Ovary (tissue), 7 donors: ENCODE measurements at regions not wholly inside any gene's neighbourhood (a gene's known extent, or its start where the extent isn't known, plus 50 kb on each side); places are given as distances from the start of the nearest gene placed in this dataset.

Experiments
- DNase-seq, 5 donors: peaks; one replicate each; pipeline ENCODE4 v3.0.0-alpha.2; 2019 to 2020
- H3K27ac ChIP-seq, 2 donors: fragments of 200-600 bp; one replicate each; pipeline versions ENCODE4 v1.5.1 to v1.8.0; 2019 to 2022
- H3K27me3 ChIP-seq: fragments of 200-600 bp; one replicate; pipeline ENCODE4 v1.8.0; 2022
- H3K36me3 ChIP-seq: fragments of 200-600 bp; sonication (generic); one replicate; pipeline ENCODE4 v1.5.1; 2019
- H3K4me1 ChIP-seq: one replicate; pipeline ENCODE4 v1.8.1; 2013; ENCODE audit warnings: mild to moderate bottlenecking, moderate library complexity; ENCODE audit not compliant: insufficient read depth
- H3K4me3 ChIP-seq: fragments of 200-600 bp; sonication (generic); one replicate; pipeline ENCODE4 v1.5.1; 2017
- H3K9me3 ChIP-seq, 2 donors: fragments of 200-600 bp in 1 of 2; sonication (generic) in 1 of 2; one replicate each; pipeline versions ENCODE4 v1.5.1 to v1.8.1; 2013 to 2019; ENCODE audit warnings: mild to moderate bottlenecking in 1 of 2, moderate library complexity in 1 of 2
- EP300 ChIP-seq: sonication (generic); formaldehyde crosslinking; IDR thresholded peaks from one replicate; pipeline ENCODE4 v1.6.1; 2017; ENCODE audit warnings: antibody characterized with exemption
- POLR2A ChIP-seq: fragments of 450-650 bp; IDR thresholded peaks from one replicate; pipeline ENCODE4 v1.6.1; 2017; ENCODE audit warnings: antibody characterized with exemption, mild to moderate bottlenecking, moderate library complexity
- WGBS, 3 donors: extraction: QIAGEN DNeasy Blood & Tissue Kit in 1 of 3; methylation state at CpG; one replicate each; pipeline versions ENCODE4 v1.1.5 to v1.1.7; 2013 to 2017; 5-methylcytosine and 5-hydroxymethylcytosine counted together
- intact Hi-C, 4 donors: fragments of 100-400 bp; cut with DNase I; formaldehyde crosslinking; loops; one replicate each; pipeline versions ENCODE4 v1.11.0 to v1.15.1; 2022 to 2023
- TF ChIP-seq, protein P1 (sequence below), 3 donors: fragments of 450-650 bp in 2 of 3; fragments of 200-600 bp in 1 of 3; IDR thresholded peaks; one replicate each; pipeline versions ENCODE4 v1.5.1 to v1.8.0; 2016 to 2022; ENCODE audit warnings: antibody characterized with exemption in 3 of 3, mild to moderate bottlenecking in 1 of 3
- donor health status: DM: no; HTN: no; CAD: no; lungs with moderate emphysema.
- donor health status: DM: no; HTN: no; CAD: no.
- donor health status: Bipolar disorder and iron deficiency.
- donor health status: DM: no; HTN: no; CAD: no.
- donor health status: DM: yes; HTN: yes; CAD: no.

DNA sequence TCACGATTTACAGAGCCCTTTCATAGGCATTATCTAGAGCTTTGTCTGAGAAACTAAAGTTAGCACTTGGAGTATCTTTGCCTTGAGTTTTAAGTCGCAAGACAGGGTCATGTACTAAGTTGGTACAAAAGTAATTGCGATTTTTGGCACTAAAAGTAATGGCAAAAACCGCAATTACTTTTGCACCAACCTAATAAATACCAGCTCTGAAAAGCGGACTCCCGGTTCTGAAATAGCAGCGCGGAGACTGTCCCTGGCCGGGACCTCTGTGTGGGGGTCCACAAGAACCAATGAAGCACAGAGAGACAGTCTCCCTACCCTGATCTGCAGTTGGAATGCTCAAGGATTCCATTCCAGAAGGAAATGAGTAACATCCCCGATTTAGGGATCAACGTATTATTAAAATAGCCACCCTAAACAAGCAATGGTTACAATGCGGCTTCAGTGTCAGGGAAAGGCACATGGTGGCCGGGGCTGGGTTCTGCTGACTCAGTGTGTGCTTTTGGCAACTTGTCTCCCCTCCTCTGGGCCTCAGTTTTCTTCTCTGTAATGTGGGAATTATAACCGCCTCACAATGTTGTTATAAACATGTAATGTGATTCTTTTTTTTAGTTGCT is 150.3 kb upstream of the MCTP2 start:
- Histone ChIP-seq H3K9me3 (no peaks in the 10 kb centered on the region), H3K4me1 (no peaks in the 10 kb centered on the region), H3K27me3 (no peaks in the 10 kb centered on the region), H3K27ac (no peak overlapping the region), H3K36me3 (no peaks in the 10 kb centered on the region), H3K4me3 (no peak overlapping the region)
- intact Hi-C loops: no loop called here
- TF ChIP-seq, protein P1, sequence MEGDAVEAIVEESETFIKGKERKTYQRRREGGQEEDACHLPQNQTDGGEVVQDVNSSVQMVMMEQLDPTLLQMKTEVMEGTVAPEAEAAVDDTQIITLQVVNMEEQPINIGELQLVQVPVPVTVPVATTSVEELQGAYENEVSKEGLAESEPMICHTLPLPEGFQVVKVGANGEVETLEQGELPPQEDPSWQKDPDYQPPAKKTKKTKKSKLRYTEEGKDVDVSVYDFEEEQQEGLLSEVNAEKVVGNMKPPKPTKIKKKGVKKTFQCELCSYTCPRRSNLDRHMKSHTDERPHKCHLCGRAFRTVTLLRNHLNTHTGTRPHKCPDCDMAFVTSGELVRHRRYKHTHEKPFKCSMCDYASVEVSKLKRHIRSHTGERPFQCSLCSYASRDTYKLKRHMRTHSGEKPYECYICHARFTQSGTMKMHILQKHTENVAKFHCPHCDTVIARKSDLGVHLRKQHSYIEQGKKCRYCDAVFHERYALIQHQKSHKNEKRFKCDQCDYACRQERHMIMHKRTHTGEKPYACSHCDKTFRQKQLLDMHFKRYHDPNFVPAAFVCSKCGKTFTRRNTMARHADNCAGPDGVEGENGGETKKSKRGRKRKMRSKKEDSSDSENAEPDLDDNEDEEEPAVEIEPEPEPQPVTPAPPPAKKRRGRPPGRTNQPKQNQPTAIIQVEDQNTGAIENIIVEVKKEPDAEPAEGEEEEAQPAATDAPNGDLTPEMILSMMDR (IDR thresholded peaks at IDR 0.05): no peak
- TF ChIP-seq EP300 (no peak), POLR2A (no peak)
- no peak for DNase-seq
- 88 to 94% (median 89%) methylated on average over 14 of the region's 14 CpGs for WGBS, 3 donors

DNA sequence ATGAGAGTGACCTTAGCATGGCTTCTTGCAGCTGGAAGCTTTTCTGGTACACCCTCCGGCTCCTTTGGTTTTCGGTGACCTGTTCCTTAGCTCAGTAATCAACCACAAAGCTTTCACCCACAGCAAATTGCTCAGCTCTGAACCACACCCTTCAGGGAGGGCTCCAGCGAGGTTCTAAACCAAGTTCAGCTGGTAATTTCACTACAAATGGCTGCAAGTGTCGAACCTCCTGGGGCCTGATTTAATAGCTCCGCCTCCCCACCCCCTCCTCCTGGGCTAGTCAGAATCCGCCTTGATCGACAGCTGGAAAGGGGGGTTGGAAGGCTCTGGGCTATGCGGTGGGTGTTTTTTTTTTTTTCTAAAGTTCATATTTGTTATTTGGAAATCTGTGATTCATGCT is 150.9 kb upstream of the MCTP2 start:
- Histone ChIP-seq H3K4me1 (no peaks in the 10 kb centered on the region), H3K27me3 (no peaks in the 10 kb centered on the region), H3K9me3 (no peaks in the 10 kb centered on the region), H3K27ac (no peak overlapping the region), H3K36me3 (no peaks in the 10 kb centered on the region), H3K4me3 (no peak overlapping the region)
- intact Hi-C loops: no loop called here
- 60 to 69% (median 66%) methylated on average over 8 of the region's 8 CpGs for WGBS, 3 donors
- TF ChIP-seq, protein P1 (IDR thresholded peaks at IDR 0.05): no peak
- TF ChIP-seq EP300 (no peak), POLR2A (no peak)
- DNase-seq: no peak

DNA sequence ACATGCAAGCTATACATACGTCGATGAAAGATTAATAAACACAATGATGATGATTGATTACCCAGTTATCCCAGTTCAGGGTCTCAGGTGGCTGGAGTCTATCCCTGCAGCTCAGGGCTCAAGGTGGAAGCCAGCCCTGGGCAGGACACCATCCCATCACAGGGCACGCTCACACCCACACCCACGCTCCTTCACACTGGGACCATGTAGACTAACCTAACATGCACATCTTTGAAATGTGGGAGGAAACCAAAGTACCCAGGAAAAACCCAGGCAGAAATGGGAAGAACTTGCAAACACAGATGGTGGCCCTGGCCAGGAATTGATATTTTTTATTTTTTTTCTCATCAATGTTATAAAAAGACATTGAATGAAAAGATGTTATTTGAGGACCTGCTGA is 151.4 kb upstream of the MCTP2 start:
- 96 to 98% (median 97%) methylated on average over 4 of the region's 4 CpGs for WGBS, 3 donors
- H3K9me3 ChIP-seq: no peaks in the 10 kb centered on the region
- intact Hi-C loops: no loop called here

DNA sequence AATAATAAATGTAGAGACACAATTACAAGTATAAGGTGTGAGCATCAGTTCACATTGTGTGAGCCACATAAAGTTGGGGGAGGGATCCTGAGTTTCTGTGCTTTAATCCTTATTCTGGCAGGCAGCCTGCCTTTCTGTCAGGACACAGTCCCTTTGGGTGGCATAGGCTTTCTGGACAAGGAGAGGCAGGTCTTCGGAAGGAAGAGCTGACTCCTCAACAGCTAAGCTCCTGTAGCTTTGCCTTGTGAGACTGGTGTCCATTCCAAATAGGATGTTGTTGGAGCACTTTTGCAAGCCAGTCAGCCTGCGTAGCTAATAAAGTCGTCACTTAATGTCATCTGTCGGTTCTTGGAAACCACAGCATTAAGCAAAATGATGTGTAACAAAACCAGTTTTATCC is 151.9 kb upstream of the MCTP2 start:
- Histone ChIP-seq H3K9me3 (no peaks in the 10 kb centered on the region), H3K27ac (no peak overlapping the region), H3K4me1 (no peaks in the 10 kb centered on the region), H3K36me3 (no peaks in the 10 kb centered on the region), H3K4me3 (no peak overlapping the region), H3K27me3 (no peaks in the 10 kb centered on the region)
- intact Hi-C loops: no loop called here
- TF ChIP-seq EP300: no peak
- TF ChIP-seq, protein P1 (IDR thresholded peaks at IDR 0.05): no peak
- TF ChIP-seq POLR2A: no peak
- DNase-seq: no peak
- 95 to 96% (median 95%) methylated on average over 4 of the region's 4 CpGs for WGBS, 3 donors

More for the DNA sequence above, 151.4 kb upstream of the MCTP2 start:
- Histone ChIP-seq H3K27me3 (no peaks in the 10 kb centered on the region), H3K4me1 (no peaks in the 10 kb centered on the region), H3K27ac (no peak overlapping the region), H3K4me3 (no peak overlapping the region), H3K36me3 (no peaks in the 10 kb centered on the region)
- no peak for DNase-seq
- TF ChIP-seq EP300: no peak
- no peak for TF ChIP-seq POLR2A
- TF ChIP-seq, protein P1 (IDR thresholded peaks at IDR 0.05): no peak
